Tongue (tissue), 1 donor: ENCODE measurements at regions not wholly inside any gene's neighbourhood (a gene's known extent, or its start where the extent isn't known, plus 50 kb on each side); places are given as distances from the start of the nearest gene placed in this dataset.

ENCODE experiments used
- DNase-seq: peaks from one replicate; pipeline ENCODE4 v3.0.0-alpha.2; 2015

GRCh38 chr2:9156483-9156882, 50.1 kb upstream of the ASAP2 start:
- no peak for DNase-seq

- DNase-seq = no peak
These were observed 52.6 kb upstream of the ASAP2 start for GRCh38 chr2:9154061-9154460.

- DNase-seq = no peak
These were observed 53.0 kb upstream of the ASAP2 start for GRCh38 chr2:9153643-9153980.

GRCh38 chr2:9152975-9153642, 53.5 kb upstream of the ASAP2 start:
- DNase-seq = peak; percentile 62

- DNase-seq = no peak
These were observed 55.7 kb upstream of the ASAP2 start for GRCh38 chr2:9150906-9151305.

GRCh38 chr2:9150568-9150900, 56.1 kb upstream of the ASAP2 start:
- no peak for DNase-seq

GRCh38 chr2:9149726-9150567, 56.7 kb upstream of the ASAP2 start:
- DNase-seq = no peak

GRCh38 chr2:9149388-9149660, 57.3 kb upstream of the ASAP2 start:
- no peak for DNase-seq

- no peak for DNase-seq
These were observed 60.0 kb upstream of the ASAP2 start for GRCh38 chr2:9146646-9147045.

GRCh38 chr2:9145752-9146430, 60.7 kb upstream of the ASAP2 start:
- DNase-seq = no peak

GRCh38 chr2:9145109-9145751, 61.4 kb upstream of the ASAP2 start:
- no peak for DNase-seq

GRCh38 chr2:9144617-9145016, 62.0 kb upstream of the ASAP2 start:
- DNase-seq = no peak

GRCh38 chr2:9144046-9144445, 62.6 kb upstream of the ASAP2 start:
- no peak for DNase-seq

- DNase-seq = no peak
These were observed 63.3 kb upstream of the ASAP2 start for GRCh38 chr2:9143264-9143815.

GRCh38 chr2:9142551-9143263, 63.9 kb upstream of the ASAP2 start:
- DNase-seq = peak; percentile 92

GRCh38 chr2:9141706-9142460, 64.7 kb upstream of the ASAP2 start:
- DNase-seq = no peak

GRCh38 chr2:9141091-9141667, 65.4 kb upstream of the ASAP2 start:
- no peak for DNase-seq

- no peak for DNase-seq
These were observed 66.0 kb upstream of the ASAP2 start for GRCh38 chr2:9140645-9141044.

GRCh38 chr2:9139491-9140443, 66.8 kb upstream of the ASAP2 start:
- peak; percentile 85 for DNase-seq
